HS-27A (cell line): ENCODE measurements at regions not wholly inside any gene's neighbourhood (a gene's known extent, or its start where the extent isn't known, plus 50 kb on each side); places are given as distances from the start of the nearest gene placed in this dataset.

ENCODE experiments used
- DNase-seq: peaks from one replicate; pipeline ENCODE4 v3.0.0-alpha.2; 2012; ENCODE audit warnings: low read depth, missing footprints

DNA sequence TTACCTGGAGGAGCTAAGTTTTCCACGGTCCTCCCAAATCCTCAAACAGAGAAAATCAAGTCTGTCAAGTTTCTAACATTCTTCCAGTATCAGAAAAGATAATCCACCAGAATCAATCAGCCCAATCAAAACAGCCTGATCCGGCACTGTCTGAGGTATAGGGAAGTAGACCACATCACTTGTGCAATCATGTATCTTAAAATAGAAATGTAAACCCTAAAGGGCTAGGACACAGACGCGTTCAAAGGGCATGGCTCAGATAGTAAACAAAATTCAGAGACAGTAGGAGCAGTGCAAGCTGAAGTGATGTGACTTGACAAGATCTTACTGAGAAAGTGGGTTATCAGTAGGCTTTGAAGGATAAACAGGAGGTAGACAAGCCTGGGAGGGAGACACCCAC is 252.4 kb upstream of the DAPK1 start:
- DNase-seq: no peak

DNA sequence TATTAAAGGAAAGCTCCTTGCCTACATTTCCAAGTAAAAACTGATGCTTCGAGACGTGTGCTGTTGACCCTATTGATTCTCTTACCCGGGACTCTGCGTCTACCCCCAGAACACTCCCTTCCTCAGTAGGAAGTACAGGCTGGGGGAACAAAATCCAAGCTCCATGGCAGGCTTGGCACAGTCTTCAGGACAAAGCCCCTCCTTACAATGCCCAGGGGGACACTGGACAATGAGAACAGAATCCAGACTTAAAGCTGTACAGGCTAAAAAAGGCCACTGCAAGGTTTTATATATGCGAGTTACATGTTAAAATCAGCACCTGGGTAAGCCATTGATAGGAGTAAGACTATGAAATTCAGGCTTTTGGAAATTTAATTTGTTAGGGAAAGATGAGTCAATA is 250.6 kb upstream of the DAPK1 start:
- DNase-seq: no peak

DNA sequence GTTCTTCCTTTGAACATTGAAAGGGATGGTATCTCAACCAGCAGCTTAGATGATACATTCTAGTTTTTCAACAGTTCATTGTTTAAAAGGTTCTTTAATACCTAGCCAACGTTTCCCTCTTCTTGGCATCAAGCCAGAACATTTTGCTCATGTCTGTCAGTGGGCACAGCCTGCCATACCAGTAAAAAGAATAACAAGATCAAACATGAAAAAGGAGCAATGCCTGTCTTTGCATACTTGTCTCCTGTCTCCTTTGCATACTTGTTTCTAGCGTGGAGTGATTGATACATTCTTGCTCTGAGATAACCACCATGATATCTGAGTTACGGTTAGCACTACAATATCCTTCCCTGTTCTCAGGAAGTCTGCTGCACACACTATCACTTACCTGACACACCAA is 248.6 kb upstream of the DAPK1 start:
- DNase-seq: no peak

GRCh38 chr9:87250205-87250604 is 247.5 kb upstream of the DAPK1 start:
- DNase-seq: no peak

- DNase-seq: no peak
These were observed 242.1 kb upstream of the DAPK1 start for GRCh38 chr9:87255431-87256155.

DNA sequence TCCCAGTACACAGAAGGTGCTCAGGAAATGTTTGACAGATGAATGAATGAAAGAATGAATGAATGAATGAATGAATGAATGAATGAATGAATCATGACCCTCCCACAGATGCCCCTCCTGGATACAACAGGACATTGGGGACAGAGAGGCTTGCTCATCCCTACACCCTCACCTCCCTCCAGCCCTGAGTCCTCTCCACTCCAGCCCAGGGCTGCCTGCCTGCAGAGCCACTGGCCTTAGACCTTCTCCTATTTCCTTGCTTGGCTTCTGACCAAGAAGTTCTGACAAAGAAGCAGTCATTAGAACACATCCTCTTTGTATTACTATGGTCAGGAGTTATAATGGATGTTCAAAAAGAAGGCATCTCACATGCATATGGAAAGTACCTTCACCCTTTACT is 240.7 kb upstream of the DAPK1 start:
- DNase-seq: no peak

DNA sequence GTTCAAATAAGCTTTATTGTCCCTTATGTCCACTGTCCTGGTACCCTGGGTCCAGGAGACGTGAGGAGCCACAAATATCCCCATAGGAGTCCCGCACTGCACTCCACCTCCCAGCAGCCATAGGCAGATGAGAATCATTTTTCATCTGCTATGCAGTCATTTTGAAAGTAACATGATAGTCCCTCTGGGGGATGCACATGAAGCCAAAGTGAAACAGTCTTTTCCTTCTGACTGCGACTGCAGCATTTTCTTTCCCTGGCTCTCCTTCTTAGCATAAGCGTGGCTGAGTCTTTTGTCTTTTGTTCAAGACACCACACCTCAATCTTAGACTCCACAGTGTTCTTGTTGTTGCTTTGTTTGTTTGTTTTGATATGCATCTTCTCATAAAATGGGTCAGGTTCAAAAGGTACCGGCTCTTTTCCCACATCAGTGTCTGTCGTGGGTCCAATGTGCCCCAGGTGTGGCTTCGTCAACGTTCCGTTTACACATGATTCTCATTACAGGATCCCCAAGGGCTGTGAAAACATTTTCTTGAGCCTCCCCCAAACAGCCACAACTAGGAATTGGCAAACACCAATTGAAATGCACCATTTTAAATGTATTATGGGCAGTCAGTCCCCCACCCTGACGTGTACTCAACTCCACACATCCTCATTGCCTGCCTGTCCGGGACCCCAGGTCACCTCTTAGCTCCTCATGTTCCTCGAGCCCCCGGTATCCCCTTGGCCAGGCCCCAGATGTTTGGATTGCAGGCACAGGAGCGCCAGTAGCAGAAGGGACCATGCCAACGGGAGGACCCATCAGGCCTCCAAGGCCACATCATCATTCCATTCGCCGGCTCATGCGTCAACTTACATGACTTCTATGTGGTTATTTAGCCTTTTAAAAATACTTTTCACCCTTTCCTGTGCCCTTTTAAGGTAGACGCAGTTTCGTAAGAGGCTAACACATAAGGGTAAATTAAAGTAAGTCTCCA is 237.8 kb upstream of the DAPK1 start:
- DNase-seq: no peak

GRCh38 chr9:87263291-87263690 is 234.4 kb upstream of the DAPK1 start:
- DNase-seq: no peak

- DNase-seq: no peak
These were observed 231.0 kb upstream of the DAPK1 start for GRCh38 chr9:87266697-87267096.

DNA sequence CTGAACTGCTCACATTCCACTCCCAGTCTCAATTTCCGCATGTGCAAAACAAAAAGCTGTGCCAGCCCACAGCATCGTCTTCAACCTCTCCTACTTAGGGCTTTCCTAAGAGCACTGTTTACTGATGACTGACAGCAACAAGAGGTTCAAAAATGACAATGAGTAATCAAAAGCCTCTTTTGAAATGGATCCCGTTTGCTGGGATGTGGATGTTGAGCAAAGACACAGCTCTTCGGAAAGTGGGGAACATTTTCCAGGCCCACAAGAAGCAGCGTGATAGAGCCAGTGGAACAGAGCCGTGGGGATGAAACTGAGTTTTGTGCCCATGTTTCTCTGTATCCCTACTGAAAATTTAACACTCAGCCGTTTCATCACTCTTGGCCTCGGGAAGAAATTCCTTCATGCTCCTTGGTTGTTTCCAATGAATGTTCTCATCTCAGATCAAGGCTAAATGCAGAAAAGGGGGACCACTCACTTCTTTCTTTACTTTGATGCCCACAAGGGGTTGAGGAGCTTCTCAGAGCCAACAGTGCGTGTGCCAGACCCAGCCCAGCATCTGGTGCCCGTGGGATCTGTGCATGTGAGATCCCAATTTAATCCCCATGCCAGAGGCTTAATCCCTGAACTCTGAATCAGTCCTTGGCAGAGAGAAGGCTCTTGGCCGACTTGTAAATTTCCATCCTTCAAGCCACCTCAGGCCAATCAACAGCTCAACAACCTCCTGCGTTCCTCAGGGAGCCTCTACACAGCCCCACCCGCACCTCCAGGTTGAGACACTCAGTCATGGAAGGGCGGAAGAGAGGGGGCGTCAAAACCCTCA is 230.2 kb upstream of the DAPK1 start:
- no peak for DNase-seq

- no peak for DNase-seq
These were observed 228.1 kb upstream of the DAPK1 start for GRCh38 chr9:87269296-87270176.

DNA sequence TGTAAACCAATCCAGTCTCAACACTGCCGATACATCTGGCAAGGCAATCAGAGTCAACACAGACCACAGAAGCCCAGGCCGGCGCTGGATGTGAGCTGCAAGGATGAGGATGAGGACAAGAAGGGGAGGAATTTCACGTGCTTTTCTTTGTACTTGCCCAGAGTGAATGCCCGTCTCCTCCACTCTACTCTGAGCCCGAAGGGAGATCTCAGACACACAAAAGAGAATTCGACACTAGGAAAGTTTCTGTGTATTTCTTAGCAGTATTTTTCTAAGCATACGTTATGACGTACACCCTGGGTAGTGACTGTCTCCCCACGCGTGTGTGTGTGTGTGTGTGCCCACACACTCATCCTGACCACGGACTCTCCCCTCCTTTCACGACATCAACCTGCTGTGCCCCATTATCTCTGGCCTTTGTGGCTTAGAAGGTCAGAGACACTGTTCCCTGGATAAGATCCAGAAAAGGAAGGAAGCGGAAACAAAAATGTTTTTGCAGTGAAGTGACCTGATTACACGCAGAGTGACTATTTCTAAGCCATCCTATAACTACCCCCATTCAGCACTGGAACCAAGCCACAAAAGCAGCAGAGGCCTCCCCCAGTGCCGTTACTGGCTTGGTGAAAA is 227.3 kb upstream of the DAPK1 start:
- DNase-seq: peak; percentile 62

DNA sequence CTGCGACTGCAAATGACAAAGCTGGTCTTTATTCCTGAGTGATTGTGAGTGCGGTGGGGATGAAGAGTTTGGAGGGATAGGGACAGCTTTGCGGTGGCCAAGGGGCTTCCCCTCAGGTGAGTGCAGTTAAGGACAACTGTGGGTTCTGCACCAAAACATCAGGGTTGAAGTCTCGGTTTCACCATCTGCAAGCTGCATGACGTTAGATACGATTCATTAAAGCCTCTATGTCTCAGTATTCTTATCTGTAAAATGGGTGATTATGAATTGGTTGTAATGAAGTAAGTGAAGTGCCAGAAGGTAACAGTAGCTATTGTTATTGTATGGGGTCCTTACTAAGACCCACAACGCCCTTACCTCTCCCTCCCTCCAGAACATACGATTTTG is 226.8 kb upstream of the DAPK1 start:
- DNase-seq: no peak

DNA sequence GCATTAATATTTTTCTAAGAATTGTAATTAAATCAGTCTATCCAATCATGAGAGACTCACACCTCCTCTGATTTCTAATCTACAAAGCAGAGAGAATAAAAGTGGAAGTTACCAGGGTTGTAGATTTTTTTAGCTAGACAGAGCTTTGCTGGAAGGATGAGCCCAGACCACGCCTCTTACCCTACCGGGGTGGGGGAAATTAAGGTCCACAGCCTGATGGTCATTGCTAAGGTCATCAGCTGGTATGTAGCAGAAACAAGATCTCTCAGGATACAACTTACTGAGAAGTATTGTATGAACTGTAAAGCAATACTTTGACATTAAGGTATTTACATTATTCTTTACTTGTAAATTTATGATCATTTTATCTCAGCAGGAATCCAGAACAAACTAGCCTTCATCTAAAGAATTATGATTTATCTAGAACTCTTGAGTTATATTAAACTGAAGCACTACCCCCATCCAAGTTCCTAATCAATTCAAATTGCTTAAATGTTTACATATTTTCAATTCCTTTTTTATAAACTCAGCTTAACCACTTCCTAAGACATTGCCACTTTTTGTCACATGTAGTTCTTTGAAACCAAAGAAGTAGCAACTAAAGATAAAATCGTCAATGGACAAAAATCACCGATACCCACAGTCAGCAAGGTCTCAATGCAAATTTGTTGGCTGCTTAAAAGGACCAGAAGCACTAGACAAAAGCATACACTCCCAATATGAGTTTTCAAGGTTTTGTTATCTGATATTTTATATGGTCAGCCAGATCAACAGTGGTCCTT is 225.8 kb upstream of the DAPK1 start:
- DNase-seq: no peak

DNA sequence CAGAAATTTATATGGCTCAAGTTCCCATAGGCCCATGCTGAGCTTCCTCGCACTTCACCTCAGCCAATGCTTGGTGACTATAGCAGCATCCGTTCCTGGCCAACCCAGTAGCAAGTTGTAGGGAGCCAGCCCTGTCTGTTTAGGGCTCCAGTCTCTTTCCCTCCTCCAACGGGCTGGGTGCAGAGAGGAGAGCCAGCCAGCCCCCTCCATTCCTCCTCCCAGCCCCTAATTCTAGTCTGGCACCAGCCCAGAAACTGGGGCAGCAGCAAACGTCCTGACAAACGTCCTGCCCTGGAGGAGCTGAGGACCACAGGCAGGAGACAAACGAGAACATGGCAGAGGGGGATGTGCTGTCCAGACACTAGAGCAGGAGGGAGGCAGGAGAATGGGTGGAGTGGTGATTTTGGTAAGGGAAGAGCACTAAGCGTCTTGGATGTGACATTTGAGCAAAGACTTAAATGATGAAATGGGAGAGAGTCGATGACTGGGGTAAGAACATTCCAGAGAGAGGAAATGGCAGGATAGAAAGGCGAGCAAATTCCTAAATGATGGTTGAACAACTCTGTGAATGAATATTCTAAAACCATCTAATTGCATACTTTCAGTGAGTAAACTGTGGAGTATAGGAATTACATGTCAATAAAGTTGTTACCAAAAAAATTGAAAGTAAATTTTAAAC is 222.5 kb upstream of the DAPK1 start:
- no peak for DNase-seq

GRCh38 chr9:87276327-87276841 is 221.3 kb upstream of the DAPK1 start:
- DNase-seq: peak; percentile 73

- no peak for DNase-seq
These were observed 220.8 kb upstream of the DAPK1 start for GRCh38 chr9:87276851-87277261.

DNA sequence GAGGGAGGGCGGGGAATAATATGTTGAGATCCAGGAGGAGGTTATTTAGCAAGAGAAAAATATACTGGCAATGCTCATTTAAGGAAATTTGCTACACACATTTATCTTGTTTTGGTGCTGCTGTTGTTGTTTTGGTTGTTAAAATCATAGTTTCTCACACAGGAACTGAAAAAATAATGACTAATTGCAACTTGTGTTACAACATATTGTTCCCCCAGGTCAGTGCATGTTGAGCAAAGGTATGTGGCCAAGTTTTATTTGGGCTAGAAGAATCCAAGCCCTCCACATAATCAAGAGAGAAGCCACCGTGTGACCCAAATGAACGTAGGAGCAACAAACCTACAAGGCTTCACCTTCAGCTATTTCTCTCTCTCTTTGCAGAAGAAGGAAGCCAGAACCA is 220.3 kb upstream of the DAPK1 start:
- no peak for DNase-seq
